Fibroblast of skin of scalp (primary cell): ENCODE measurements at regions not wholly inside any gene's neighbourhood (a gene's known extent, or its start where the extent isn't known, plus 50 kb on each side); places are given as distances from the start of the nearest gene placed in this dataset.
"Not testable (repeated sequence)": the region's sequence is repeated elsewhere in the genome, so short reads cannot be mapped to it uniquely, and the experiment has no call there.

ENCODE experiments used
- DNase-seq: peaks from one replicate; pipeline ENCODE4 v3.0.0-alpha.2; 2013

- peak; percentile 64 for DNase-seq
These were observed 89.9 kb upstream of the GNAQ start for GRCh38 chr9:78121488-78121887.

GRCh38 chr9:78118742-78119473 is 87.3 kb upstream of the GNAQ start:
- peak; percentile 10 for DNase-seq

DNA sequence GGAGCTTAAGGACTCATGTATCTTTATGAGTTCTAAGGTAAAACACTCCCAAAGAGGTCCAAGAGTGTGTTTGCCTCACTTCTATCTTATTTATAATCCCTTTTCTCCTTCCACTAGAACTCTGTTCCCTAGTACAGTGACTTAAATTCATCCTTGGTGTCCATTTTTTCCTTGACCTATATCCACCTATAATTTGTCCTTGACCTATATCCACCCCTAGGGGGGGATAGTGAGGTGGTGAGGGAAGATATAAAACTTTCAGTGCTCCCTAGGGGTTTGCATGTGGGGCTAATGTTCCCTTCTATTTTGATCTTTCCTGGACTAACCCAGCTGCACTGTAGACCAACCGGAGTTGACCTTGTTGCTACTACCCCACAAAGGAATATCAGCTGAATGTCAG is 83.5 kb upstream of the GNAQ start:
- peak; percentile 18 for DNase-seq

DNA sequence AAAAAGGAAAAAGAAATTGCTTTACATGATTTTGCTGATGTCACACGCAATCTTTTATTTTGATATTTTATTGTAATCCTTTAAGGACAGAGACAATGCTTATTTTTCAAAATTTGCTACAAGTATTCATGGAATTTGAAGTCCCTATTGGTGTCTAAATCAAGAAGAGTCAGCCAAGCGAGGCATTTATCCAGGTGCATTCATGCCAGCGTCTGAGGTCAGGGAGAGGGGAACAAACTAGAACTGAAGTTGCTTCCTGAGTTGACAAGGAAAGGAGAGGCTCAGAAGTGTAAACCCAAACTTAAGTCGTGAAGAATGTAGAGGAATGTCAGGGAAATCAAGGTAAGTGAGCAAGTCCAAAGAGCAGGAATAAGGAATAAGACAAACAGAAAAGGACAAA is 83.0 kb upstream of the GNAQ start:
- no peak for DNase-seq

GRCh38 chr9:78112406-78112805 is 80.8 kb upstream of the GNAQ start:
- no peak for DNase-seq

- no peak for DNase-seq
These were observed 80.4 kb upstream of the GNAQ start for GRCh38 chr9:78112004-78112403.

- DNase-seq = no peak
These were observed 77.5 kb upstream of the GNAQ start for GRCh38 chr9:78109075-78109474.

DNA sequence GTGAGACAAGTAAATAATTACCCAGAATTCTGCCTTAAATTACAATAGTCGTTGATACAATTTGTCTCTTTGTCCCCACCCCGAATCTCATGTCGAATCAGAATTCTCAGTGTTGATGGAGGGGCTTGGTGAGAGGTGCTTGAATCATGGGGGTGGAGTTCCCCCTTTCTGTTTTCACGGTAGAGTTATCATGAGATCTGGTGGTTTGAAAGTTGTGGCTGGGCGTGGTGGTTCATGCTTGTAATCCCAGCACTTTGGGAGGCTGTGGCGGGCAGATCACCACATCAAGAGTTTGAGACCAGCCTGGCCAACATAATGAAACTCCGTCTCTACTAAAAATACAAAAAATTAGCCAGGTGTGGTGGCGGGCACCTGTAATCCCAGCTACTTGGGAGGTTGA is 75.0 kb upstream of the GNAQ start:
- not testable (repeated sequence) for DNase-seq

GRCh38 chr9:78103971-78104433 is 72.4 kb upstream of the GNAQ start:
- DNase-seq = no peak

DNA sequence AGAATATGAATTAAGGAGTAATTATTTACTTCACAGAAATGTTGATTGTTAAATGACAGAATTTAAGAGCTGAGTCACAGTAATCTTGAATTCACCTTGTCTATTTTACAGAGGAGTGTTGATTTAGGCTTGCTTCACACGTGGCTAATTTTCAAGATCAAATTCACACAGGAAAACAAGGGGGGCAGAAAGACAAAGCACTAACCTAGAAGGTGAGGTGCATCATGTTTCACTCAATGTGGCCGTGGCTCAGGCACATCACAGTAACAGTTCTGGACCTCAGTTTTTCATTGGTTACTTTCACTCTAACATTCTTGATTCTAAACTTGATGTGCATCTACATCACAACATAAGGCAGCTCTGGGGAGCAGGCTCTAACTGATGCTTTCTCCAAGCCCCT is 69.6 kb upstream of the GNAQ start:
- DNase-seq = no peak

DNA sequence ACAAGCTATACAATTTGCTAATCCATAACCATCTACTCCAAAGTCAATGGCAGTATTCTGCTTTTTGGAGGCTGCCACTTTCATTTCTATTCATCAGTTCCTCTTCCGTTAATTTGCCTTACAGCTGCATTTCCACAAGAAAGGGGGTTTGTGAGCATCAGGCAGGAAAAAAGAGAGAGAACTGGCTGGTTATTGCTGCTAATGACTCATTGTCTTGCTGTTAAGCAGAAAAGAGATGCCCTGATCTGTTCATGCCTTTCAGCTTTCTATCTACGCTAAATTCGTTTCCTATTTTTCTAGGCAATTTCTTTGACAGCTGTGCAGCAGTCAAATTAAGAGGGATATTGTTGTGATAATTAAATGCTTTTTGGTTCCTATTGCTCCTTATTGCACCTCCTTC is 65.9 kb upstream of the GNAQ start:
- no peak for DNase-seq

- DNase-seq = peak; percentile 14
These were observed 60.1 kb upstream of the GNAQ start for GRCh38 chr9:78091731-78092130.

DNA sequence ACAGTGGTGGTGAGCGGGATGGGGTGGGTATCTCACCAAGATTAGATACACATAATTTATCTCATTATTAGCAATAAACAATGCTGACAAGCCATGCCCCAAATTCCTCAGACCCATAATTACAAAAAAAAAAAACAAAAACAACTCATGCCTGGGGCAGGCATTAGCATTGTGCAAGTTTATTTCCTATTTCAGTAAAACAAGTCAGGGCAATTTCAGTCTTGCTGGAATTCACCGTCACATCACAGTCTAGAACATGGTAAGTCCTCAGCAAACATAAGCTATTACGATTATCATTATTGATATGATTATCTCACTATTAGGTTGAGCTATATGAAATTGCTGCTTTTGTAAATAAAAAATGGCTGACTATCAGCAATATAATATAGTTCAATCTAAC is 57.5 kb upstream of the GNAQ start:
- DNase-seq = no peak

GRCh38 chr9:78088190-78088589 is 56.6 kb upstream of the GNAQ start:
- DNase-seq = not testable (repeated sequence)
